WTC11 (cell line): ENCODE measurements at regions not wholly inside any gene's neighbourhood (a gene's known extent, or its start where the extent isn't known, plus 50 kb on each side); places are given as distances from the start of the nearest gene placed in this dataset.

ENCODE experiments used
- ATAC-seq: fragments of 200-7000 bp; cut with Tn5 transposase; 2 replicates; pipeline ENCODE4 v1.10.0; 2021; ENCODE audit warnings: mild to moderate bottlenecking, moderate library complexity
- CTCF ChIA-PET: fragments of 300-600 bp; sonication (Branson Sonifier 250); formaldehyde crosslinking; loops from one replicate; lab custom pipeline; 2021; ENCODE audit warnings: antibody characterized with exemption; lab: Charles Lee
- POLR2A ChIA-PET: fragments of 350-600 bp; sonication (Branson Sonifier 250); formaldehyde crosslinking; loops from one replicate; lab custom pipeline; 2021; ENCODE audit warnings: antibody characterized with exemption; lab: Charles Lee
- DNase-seq: peaks from one replicate; pipeline ENCODE4 v3.0.0; 2021; ENCODE audit warnings: low spot score
- H3K27ac Mint-ChIP-seq: 2 replicates; pipeline ENCODE4 v1.8.0; 2021; ENCODE audit warnings: mixed read lengths
- H3K27me3 Mint-ChIP-seq: 2 replicates; pipeline ENCODE4 v1.8.0; 2021; ENCODE audit warnings: low read depth, mild to moderate bottlenecking, moderate library complexity, mixed read lengths
- H3K36me3 Mint-ChIP-seq: 2 replicates; pipeline ENCODE4 v1.8.0; 2021; ENCODE audit warnings: mixed read lengths
- H3K4me1 Mint-ChIP-seq: 2 replicates; pipeline ENCODE4 v1.8.0; 2022; ENCODE audit warnings: mixed read lengths
- H3K4me3 Mint-ChIP-seq: 2 replicates; pipeline ENCODE4 v1.8.0; 2021; ENCODE audit warnings: mild to moderate bottlenecking, moderate library complexity, mixed read lengths
- H3K9me3 Mint-ChIP-seq: 2 replicates; pipeline ENCODE4 v1.8.0; 2021; ENCODE audit warnings: mixed read lengths
- CBFB ChIP-seq: sonication (generic); formaldehyde crosslinking; IDR thresholded peaks from 2 replicates; pipeline ENCODE4 v1.8.1; 2022; ENCODE audit warnings: mild to moderate bottlenecking, low read depth, missing genetic modification reagents
- CREB1 ChIP-seq: sonication (generic); formaldehyde crosslinking; IDR thresholded peaks from 2 replicates; pipeline ENCODE4 v1.8.0; 2023; ENCODE audit warnings: mild to moderate bottlenecking, missing genetic modification reagents
- FOXJ3 ChIP-seq: sonication (generic); formaldehyde crosslinking; IDR thresholded peaks from 2 replicates; pipeline ENCODE4 v1.9.0; 2021; ENCODE audit warnings: missing genetic modification reagents, mild to moderate bottlenecking, borderline replicate concordance
- FOXK1 ChIP-seq: sonication (generic); formaldehyde crosslinking; IDR thresholded peaks from 2 replicates; pipeline ENCODE4 v1.8.0; 2022; ENCODE audit warnings: mild to moderate bottlenecking, moderate library complexity, missing genetic modification reagents
- GTF2I ChIP-seq: fragments of 250-450 bp; sonication (Bioruptor Pico); conservative IDR thresholded peaks from 2 replicates; pipeline ENCODE4 v1.4.0; 2021; ENCODE audit warnings: mild to moderate bottlenecking
- HMGA2 ChIP-seq: fragments of 250-450 bp; sonication (Bioruptor Pico); IDR thresholded peaks from 2 replicates; pipeline ENCODE4 v1.4.0; 2021; ENCODE audit warnings: mild to moderate bottlenecking, moderate library complexity
- NFATC4 ChIP-seq: fragments of 250-450 bp; sonication (Bioruptor Pico); IDR thresholded peaks from 2 replicates; pipeline ENCODE4 v1.9.0; 2021; ENCODE audit warnings: mild to moderate bottlenecking
- NFYB ChIP-seq: sonication (generic); formaldehyde crosslinking; conservative IDR thresholded peaks from 2 replicates; pipeline ENCODE4 v1.8.0; 2022; ENCODE audit warnings: low read depth, missing genetic modification reagents
- SMAD3 ChIP-seq: sonication (generic); formaldehyde crosslinking; IDR thresholded peaks from 2 replicates; pipeline ENCODE4 v1.8.0; 2022; ENCODE audit warnings: missing genetic modification reagents, mild to moderate bottlenecking, borderline replicate concordance
- SMAD4 ChIP-seq: sonication (generic); formaldehyde crosslinking; IDR thresholded peaks from 2 replicates; pipeline ENCODE4 v1.8.0; 2022; ENCODE audit warnings: mild to moderate bottlenecking, missing genetic modification reagents
- TCF7 ChIP-seq: sonication (generic); formaldehyde crosslinking; IDR thresholded peaks from 2 replicates; pipeline ENCODE4 v1.8.0; 2022; ENCODE audit warnings: mild to moderate bottlenecking, low read depth, missing genetic modification reagents, moderate library complexity
- ZNF138 ChIP-seq: sonication (generic); formaldehyde crosslinking; conservative IDR thresholded peaks from 2 replicates; pipeline ENCODE4 v1.8.1; 2022; ENCODE audit warnings: mild to moderate bottlenecking, moderate library complexity, missing genetic modification reagents
- ZNF317 ChIP-seq: sonication (generic); formaldehyde crosslinking; IDR thresholded peaks from 2 replicates; pipeline ENCODE4 v1.8.1; 2023; ENCODE audit warnings: low read depth, mild to moderate bottlenecking, moderate library complexity, missing genetic modification reagents, borderline replicate concordance
- TF ChIP-seq, protein P1 (sequence below): fragments of 250-450 bp; sonication (Bioruptor Pico); IDR thresholded peaks from 2 replicates; pipeline ENCODE4 v1.8.0; 2021; ENCODE audit warnings: mild to moderate bottlenecking
- TF ChIP-seq, protein P2 (sequence below): sonication (generic); formaldehyde crosslinking; IDR thresholded peaks from 2 replicates; pipeline ENCODE4 v1.8.0; 2023; ENCODE audit warnings: missing genetic modification reagents
- TF ChIP-seq, protein P3 (sequence below): sonication (generic); formaldehyde crosslinking; IDR thresholded peaks from 2 replicates; pipeline ENCODE4 v1.8.1; 2022; ENCODE audit warnings: mild to moderate bottlenecking, missing genetic modification reagents, moderate library complexity, borderline replicate concordance
- TF ChIP-seq, protein P4 (sequence below): sonication (generic); formaldehyde crosslinking; IDR thresholded peaks from 2 replicates; pipeline ENCODE4 v1.8.0; 2023; ENCODE audit warnings: mild to moderate bottlenecking, missing genetic modification reagents
- TF ChIP-seq, protein P5 (sequence below): sonication (generic); formaldehyde crosslinking; IDR thresholded peaks from 2 replicates; pipeline ENCODE4 v1.8.0; 2022; ENCODE audit warnings: missing genetic modification reagents
- TF ChIP-seq, protein P6 (sequence below): sonication (generic); formaldehyde crosslinking; IDR thresholded peaks from 2 replicates; pipeline ENCODE4 v1.8.1; 2023; ENCODE audit warnings: mild to moderate bottlenecking, missing genetic modification reagents, moderate library complexity
- TF ChIP-seq, protein P7 (sequence below): sonication (generic); formaldehyde crosslinking; IDR thresholded peaks from 2 replicates; pipeline ENCODE4 v1.8.0; 2022; ENCODE audit warnings: mild to moderate bottlenecking, missing genetic modification reagents

DNA sequence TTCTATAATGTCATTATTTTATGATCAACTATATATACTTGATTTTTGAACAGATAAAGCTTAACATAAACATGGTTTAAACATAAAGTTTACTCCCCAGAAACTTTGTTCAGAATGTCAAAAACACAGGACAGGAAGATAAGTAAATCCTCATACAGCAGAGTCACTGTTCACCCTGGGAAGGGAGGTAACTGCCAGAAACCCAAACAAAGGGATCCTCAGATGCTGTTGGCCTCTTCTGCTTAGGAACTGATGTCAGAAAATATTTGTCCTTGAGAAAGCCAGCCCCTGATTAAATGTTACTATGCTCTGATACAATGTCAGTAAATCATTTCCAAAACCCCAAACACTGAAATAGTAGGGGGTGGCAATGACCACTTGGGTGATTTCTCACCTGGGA lies 185.3 kb downstream of the TJP1 start (continued):
- TF ChIP-seq, protein P1, sequence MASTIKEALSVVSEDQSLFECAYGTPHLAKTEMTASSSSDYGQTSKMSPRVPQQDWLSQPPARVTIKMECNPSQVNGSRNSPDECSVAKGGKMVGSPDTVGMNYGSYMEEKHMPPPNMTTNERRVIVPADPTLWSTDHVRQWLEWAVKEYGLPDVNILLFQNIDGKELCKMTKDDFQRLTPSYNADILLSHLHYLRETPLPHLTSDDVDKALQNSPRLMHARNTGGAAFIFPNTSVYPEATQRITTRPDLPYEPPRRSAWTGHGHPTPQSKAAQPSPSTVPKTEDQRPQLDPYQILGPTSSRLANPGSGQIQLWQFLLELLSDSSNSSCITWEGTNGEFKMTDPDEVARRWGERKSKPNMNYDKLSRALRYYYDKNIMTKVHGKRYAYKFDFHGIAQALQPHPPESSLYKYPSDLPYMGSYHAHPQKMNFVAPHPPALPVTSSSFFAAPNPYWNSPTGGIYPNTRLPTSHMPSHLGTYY = no peak
- TF ChIP-seq GTF2I (CRISPR knock-in tag) = no peak
- TF ChIP-seq, protein P2, sequence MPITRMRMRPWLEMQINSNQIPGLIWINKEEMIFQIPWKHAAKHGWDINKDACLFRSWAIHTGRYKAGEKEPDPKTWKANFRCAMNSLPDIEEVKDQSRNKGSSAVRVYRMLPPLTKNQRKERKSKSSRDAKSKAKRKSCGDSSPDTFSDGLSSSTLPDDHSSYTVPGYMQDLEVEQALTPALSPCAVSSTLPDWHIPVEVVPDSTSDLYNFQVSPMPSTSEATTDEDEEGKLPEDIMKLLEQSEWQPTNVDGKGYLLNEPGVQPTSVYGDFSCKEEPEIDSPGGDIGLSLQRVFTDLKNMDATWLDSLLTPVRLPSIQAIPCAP = no peak
- TF ChIP-seq CBFB (CRISPR knock-in tag) = no peak
- TF ChIP-seq, protein P3, sequence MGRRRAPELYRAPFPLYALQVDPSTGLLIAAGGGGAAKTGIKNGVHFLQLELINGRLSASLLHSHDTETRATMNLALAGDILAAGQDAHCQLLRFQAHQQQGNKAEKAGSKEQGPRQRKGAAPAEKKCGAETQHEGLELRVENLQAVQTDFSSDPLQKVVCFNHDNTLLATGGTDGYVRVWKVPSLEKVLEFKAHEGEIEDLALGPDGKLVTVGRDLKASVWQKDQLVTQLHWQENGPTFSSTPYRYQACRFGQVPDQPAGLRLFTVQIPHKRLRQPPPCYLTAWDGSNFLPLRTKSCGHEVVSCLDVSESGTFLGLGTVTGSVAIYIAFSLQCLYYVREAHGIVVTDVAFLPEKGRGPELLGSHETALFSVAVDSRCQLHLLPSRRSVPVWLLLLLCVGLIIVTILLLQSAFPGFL (CRISPR knock-in tag) = no peak
- no peak for TF ChIP-seq ZNF138 (CRISPR knock-in tag)
- no peak for TF ChIP-seq NFATC4

DNA sequence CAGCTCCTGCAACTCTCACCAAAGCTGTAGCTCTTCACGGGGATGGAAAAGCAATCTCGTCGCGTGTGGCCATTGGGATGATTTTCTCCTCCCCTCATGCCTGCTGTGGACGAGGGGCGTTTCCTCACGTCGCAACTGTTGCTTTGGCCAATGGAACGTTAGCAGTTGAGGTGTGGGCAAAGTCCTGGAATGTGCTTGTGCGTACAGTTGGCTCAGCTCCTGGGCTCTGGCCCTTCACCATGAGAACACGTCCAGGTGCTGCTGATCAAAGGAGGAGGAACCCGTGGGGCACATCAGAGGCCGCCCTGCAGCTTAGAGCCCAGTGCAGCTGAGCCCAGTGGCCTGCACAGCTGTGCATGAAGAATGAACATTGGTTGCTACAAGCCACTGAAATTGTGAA lies 186.1 kb downstream of the TJP1 start:
- TF ChIP-seq TCF7 (CRISPR knock-in tag) = no peak
- TF ChIP-seq ZNF317 = no peak
- TF ChIP-seq NFYB (CRISPR knock-in tag) = no peak
- TF ChIP-seq, protein P4, sequence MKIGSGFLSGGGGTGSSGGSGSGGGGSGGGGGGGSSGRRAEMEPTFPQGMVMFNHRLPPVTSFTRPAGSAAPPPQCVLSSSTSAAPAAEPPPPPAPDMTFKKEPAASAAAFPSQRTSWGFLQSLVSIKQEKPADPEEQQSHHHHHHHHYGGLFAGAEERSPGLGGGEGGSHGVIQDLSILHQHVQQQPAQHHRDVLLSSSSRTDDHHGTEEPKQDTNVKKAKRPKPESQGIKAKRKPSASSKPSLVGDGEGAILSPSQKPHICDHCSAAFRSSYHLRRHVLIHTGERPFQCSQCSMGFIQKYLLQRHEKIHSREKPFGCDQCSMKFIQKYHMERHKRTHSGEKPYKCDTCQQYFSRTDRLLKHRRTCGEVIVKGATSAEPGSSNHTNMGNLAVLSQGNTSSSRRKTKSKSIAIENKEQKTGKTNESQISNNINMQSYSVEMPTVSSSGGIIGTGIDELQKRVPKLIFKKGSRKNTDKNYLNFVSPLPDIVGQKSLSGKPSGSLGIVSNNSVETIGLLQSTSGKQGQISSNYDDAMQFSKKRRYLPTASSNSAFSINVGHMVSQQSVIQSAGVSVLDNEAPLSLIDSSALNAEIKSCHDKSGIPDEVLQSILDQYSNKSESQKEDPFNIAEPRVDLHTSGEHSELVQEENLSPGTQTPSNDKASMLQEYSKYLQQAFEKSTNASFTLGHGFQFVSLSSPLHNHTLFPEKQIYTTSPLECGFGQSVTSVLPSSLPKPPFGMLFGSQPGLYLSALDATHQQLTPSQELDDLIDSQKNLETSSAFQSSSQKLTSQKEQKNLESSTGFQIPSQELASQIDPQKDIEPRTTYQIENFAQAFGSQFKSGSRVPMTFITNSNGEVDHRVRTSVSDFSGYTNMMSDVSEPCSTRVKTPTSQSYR (CRISPR knock-in tag) = no peak
- TF ChIP-seq, protein P2 = no peak
- TF ChIP-seq, protein P1 = no peak
- TF ChIP-seq CREB1 (CRISPR knock-in tag) = no peak
- no peak for TF ChIP-seq FOXK1 (CRISPR knock-in tag)
- TF ChIP-seq, protein P5, sequence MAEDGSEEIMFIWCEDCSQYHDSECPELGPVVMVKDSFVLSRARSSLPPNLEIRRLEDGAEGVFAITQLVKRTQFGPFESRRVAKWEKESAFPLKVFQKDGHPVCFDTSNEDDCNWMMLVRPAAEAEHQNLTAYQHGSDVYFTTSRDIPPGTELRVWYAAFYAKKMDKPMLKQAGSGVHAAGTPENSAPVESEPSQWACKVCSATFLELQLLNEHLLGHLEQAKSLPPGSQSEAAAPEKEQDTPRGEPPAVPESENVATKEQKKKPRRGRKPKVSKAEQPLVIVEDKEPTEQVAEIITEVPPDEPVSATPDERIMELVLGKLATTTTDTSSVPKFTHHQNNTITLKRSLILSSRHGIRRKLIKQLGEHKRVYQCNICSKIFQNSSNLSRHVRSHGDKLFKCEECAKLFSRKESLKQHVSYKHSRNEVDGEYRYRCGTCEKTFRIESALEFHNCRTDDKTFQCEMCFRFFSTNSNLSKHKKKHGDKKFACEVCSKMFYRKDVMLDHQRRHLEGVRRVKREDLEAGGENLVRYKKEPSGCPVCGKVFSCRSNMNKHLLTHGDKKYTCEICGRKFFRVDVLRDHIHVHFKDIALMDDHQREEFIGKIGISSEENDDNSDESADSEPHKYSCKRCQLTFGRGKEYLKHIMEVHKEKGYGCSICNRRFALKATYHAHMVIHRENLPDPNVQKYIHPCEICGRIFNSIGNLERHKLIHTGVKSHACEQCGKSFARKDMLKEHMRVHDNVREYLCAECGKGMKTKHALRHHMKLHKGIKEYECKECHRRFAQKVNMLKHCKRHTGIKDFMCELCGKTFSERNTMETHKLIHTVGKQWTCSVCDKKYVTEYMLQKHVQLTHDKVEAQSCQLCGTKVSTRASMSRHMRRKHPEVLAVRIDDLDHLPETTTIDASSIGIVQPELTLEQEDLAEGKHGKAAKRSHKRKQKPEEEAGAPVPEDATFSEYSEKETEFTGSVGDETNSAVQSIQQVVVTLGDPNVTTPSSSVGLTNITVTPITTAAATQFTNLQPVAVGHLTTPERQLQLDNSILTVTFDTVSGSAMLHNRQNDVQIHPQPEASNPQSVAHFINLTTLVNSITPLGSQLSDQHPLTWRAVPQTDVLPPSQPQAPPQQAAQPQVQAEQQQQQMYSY (CRISPR knock-in tag) = no peak
- TF ChIP-seq HMGA2 (CRISPR knock-in tag) = no peak
- TF ChIP-seq, protein P6, sequence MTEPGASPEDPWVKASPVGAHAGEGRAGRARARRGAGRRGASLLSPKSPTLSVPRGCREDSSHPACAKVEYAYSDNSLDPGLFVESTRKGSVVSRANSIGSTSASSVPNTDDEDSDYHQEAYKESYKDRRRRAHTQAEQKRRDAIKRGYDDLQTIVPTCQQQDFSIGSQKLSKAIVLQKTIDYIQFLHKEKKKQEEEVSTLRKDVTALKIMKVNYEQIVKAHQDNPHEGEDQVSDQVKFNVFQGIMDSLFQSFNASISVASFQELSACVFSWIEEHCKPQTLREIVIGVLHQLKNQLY = no peak
- no peak for TF ChIP-seq SMAD4 (CRISPR knock-in tag)
- TF ChIP-seq FOXJ3 (CRISPR knock-in tag) = no peak
- TF ChIP-seq, protein P7, sequence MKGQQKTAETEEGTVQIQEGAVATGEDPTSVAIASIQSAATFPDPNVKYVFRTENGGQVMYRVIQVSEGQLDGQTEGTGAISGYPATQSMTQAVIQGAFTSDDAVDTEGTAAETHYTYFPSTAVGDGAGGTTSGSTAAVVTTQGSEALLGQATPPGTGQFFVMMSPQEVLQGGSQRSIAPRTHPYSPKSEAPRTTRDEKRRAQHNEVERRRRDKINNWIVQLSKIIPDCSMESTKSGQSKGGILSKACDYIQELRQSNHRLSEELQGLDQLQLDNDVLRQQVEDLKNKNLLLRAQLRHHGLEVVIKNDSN (CRISPR knock-in tag) = no peak
- no peak for TF ChIP-seq SMAD3 (CRISPR knock-in tag)
- ChIA-PET CTCF (no interaction called here), POLR2A (no interaction called here)
- peaks cover 2% of the 10 kb centered on the region; the same call in 1 of the 2 replicates for H3K27me3 Mint-ChIP-seq
- peaks cover 13% of the 10 kb centered on the region for H3K4me1 Mint-ChIP-seq
- no peaks in the 10 kb centered on the region; the same call in 1 of the 2 replicates for H3K9me3 Mint-ChIP-seq
- ATAC-seq (no peak), DNase-seq (no peak)
- no peak overlapping the region for H3K4me3 Mint-ChIP-seq
- H3K36me3 Mint-ChIP-seq = 0 out of 2 replicates have a peak, but pooled peaks cover 3% of the 10 kb centered on the region
- H3K27ac Mint-ChIP-seq = no peak overlapping the region
